WTC11 (cell line): ENCODE measurements at regions not wholly inside any gene's neighbourhood (a gene's known extent, or its start where the extent isn't known, plus 50 kb on each side); places are given as distances from the start of the nearest gene placed in this dataset.

Experiments used
- FOXP1 ChIP-seq: sonication (generic); formaldehyde crosslinking; IDR thresholded peaks from 2 replicates; pipeline ENCODE4 v1.8.0; 2022; ENCODE audit warnings: missing genetic modification reagents, mild to moderate bottlenecking, moderate library complexity, borderline replicate concordance
- MYBL2 ChIP-seq: sonication (generic); formaldehyde crosslinking; IDR thresholded peaks from 2 replicates; pipeline ENCODE4 v1.8.1; 2023; ENCODE audit warnings: mild to moderate bottlenecking, moderate library complexity, missing genetic modification reagents
- NR2C2 ChIP-seq: sonication (generic); formaldehyde crosslinking; IDR thresholded peaks from 2 replicates; pipeline ENCODE4 v1.8.0; 2022; ENCODE audit warnings: mild to moderate bottlenecking, missing genetic modification reagents
- RELA ChIP-seq: sonication (generic); formaldehyde crosslinking; IDR thresholded peaks from 2 replicates; pipeline ENCODE4 v1.8.1; 2022; ENCODE audit warnings: missing genetic modification reagents, mild to moderate bottlenecking, borderline replicate concordance
- SP1 ChIP-seq: sonication (generic); formaldehyde crosslinking; conservative IDR thresholded peaks from 2 replicates; pipeline ENCODE4 v1.8.1; 2022; ENCODE audit warnings: missing genetic modification reagents
- TEAD4 ChIP-seq: sonication (generic); formaldehyde crosslinking; IDR thresholded peaks from 2 replicates; pipeline ENCODE4 v1.8.0; 2022; ENCODE audit warnings: mild to moderate bottlenecking, missing genetic modification reagents
- ZNF138 ChIP-seq: sonication (generic); formaldehyde crosslinking; conservative IDR thresholded peaks from 2 replicates; pipeline ENCODE4 v1.8.1; 2022; ENCODE audit warnings: mild to moderate bottlenecking, moderate library complexity, missing genetic modification reagents
- ZNF263 ChIP-seq: sonication (generic); formaldehyde crosslinking; IDR thresholded peaks from 2 replicates; pipeline ENCODE4 v1.8.1; 2022; ENCODE audit warnings: low read depth, mild to moderate bottlenecking, moderate library complexity, missing genetic modification reagents
- TF ChIP-seq, protein P1 (sequence below): fragments of 200-600 bp; IDR thresholded peaks from 2 replicates; pipeline ENCODE4 v1.8.0; 2022; ENCODE audit warnings: antibody characterized with exemption
- TF ChIP-seq, protein P2 (sequence below): sonication (generic); formaldehyde crosslinking; IDR thresholded peaks from 2 replicates; pipeline ENCODE4 v1.8.1; 2022; ENCODE audit warnings: missing genetic modification reagents, borderline replicate concordance
- TF ChIP-seq, protein P3 (sequence below): sonication (generic); formaldehyde crosslinking; IDR thresholded peaks from 2 replicates; pipeline ENCODE4 v1.8.0; 2022; ENCODE audit warnings: mild to moderate bottlenecking, missing genetic modification reagents

DNA sequence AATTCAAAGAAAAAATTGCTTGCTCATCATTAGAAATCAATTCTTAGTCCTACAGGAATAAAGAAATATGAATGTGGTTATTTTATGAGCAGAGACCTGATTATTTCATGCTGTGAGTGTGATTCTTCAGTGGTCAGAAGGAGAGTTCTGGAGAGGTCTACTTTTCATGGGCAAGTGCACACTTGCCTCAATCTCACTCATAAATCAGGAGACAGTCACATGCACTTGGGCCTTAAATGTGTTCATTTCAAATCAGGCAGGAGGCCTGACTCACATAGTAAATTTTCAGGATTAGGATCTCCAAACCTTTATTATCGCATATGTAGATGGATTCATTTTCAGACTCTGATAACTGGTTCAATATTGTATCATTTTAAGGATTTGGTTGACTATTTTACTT is 323.2 kb upstream of the CCNH start:
- TF ChIP-seq, protein P1, sequence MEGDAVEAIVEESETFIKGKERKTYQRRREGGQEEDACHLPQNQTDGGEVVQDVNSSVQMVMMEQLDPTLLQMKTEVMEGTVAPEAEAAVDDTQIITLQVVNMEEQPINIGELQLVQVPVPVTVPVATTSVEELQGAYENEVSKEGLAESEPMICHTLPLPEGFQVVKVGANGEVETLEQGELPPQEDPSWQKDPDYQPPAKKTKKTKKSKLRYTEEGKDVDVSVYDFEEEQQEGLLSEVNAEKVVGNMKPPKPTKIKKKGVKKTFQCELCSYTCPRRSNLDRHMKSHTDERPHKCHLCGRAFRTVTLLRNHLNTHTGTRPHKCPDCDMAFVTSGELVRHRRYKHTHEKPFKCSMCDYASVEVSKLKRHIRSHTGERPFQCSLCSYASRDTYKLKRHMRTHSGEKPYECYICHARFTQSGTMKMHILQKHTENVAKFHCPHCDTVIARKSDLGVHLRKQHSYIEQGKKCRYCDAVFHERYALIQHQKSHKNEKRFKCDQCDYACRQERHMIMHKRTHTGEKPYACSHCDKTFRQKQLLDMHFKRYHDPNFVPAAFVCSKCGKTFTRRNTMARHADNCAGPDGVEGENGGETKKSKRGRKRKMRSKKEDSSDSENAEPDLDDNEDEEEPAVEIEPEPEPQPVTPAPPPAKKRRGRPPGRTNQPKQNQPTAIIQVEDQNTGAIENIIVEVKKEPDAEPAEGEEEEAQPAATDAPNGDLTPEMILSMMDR, result no peak
- TF ChIP-seq, protein P2, sequence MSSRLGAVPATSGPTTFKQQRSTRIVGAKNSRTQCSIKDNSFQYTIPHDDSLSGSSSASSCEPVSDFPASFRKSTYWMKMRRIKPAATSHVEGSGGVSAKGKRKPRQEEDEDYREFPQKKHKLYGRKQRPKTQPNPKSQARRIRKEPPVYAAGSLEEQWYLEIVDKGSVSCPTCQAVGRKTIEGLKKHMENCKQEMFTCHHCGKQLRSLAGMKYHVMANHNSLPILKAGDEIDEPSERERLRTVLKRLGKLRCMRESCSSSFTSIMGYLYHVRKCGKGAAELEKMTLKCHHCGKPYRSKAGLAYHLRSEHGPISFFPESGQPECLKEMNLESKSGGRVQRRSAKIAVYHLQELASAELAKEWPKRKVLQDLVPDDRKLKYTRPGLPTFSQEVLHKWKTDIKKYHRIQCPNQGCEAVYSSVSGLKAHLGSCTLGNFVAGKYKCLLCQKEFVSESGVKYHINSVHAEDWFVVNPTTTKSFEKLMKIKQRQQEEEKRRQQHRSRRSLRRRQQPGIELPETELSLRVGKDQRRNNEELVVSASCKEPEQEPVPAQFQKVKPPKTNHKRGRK (CRISPR knock-in tag), result no peak
- no peak for TF ChIP-seq SP1 (CRISPR knock-in tag)
- no peak for TF ChIP-seq ZNF138
- TF ChIP-seq MYBL2 (CRISPR knock-in tag), result no peak
- TF ChIP-seq NR2C2, result no peak
- TF ChIP-seq FOXP1, result no peak
- no peak for TF ChIP-seq RELA (CRISPR knock-in tag)
- no peak for TF ChIP-seq ZNF263
- TF ChIP-seq, protein P3, sequence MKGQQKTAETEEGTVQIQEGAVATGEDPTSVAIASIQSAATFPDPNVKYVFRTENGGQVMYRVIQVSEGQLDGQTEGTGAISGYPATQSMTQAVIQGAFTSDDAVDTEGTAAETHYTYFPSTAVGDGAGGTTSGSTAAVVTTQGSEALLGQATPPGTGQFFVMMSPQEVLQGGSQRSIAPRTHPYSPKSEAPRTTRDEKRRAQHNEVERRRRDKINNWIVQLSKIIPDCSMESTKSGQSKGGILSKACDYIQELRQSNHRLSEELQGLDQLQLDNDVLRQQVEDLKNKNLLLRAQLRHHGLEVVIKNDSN, result no peak
- no peak for TF ChIP-seq TEAD4 (CRISPR knock-in tag)
